GM23338 (cell line): ENCODE measurements at regions not wholly inside any gene's neighbourhood (a gene's known extent, or its start where the extent isn't known, plus 50 kb on each side); places are given as distances from the start of the nearest gene placed in this dataset.

Experiments used
- ATAC-seq: fragments of 200-7000 bp; cut with Tn5 transposase; 3 replicates; pipeline ENCODE4 v1.9.1; 2020
- DNase-seq: peaks from one replicate; pipeline ENCODE4 v3.0.0-alpha.2; 2015; ENCODE audit warnings: low spot score
- H2AFZ ChIP-seq: fragments of 200-600 bp; sonication (generic); 2 replicates; pipeline ENCODE4 v1.8.0; 2016; ENCODE audit warnings: antibody characterized with exemption, mild to moderate bottlenecking, moderate library complexity
- H3F3A ChIP-seq: fragments of 200-600 bp; sonication (generic); replicated peaks from 2 replicates; pipeline ENCODE4 v1.8.0; 2017; ENCODE audit warnings: antibody characterized with exemption, mixed run types, low read depth
- H3K27ac ChIP-seq: fragments of 200-600 bp; sonication (generic); 2 replicates; pipeline ENCODE4 v1.6.1; 2016; ENCODE audit warnings: low read depth
- H3K27me3 ChIP-seq: fragments of 200-600 bp; sonication (generic); 2 replicates; pipeline ENCODE4 v1.8.0; 2016; ENCODE audit warnings: mild to moderate bottlenecking, mixed run types, moderate library complexity; ENCODE audit not compliant: insufficient read depth
- H3K36me3 ChIP-seq: fragments of 200-600 bp; sonication (generic); 2 replicates; pipeline ENCODE4 v1.8.0; 2016; ENCODE audit warnings: mild to moderate bottlenecking; ENCODE audit not compliant: insufficient read depth
- H3K4me1 ChIP-seq: fragments of 200-600 bp; sonication (generic); 2 replicates; pipeline ENCODE4 v1.8.0; 2016; ENCODE audit warnings: mild to moderate bottlenecking, moderate library complexity; ENCODE audit not compliant: insufficient read depth
- H3K4me2 ChIP-seq: fragments of 200-600 bp; sonication (generic); 2 replicates; pipeline ENCODE4 v1.7.1; 2017; ENCODE audit warnings: mixed run types
- H3K4me3 ChIP-seq: fragments of 200-600 bp; sonication (generic); 2 replicates; pipeline ENCODE4 v1.6.1; 2016; ENCODE audit warnings: mixed run types
- H3K79me2 ChIP-seq: fragments of 200-600 bp; sonication (generic); replicated peaks from 2 replicates; pipeline ENCODE4 v1.8.0; 2017; ENCODE audit warnings: mild to moderate bottlenecking; ENCODE audit not compliant: insufficient read depth
- H3K9me2 ChIP-seq: fragments of 200-600 bp; sonication (generic); 2 replicates; pipeline ENCODE4 v1.8.0; 2017; ENCODE audit not compliant: insufficient read depth
- H4K20me1 ChIP-seq: fragments of 200-600 bp; sonication (generic); replicated peaks from 2 replicates; pipeline ENCODE4 v1.8.0; 2017; ENCODE audit warnings: mild to moderate bottlenecking; ENCODE audit not compliant: insufficient read depth
- H3K27ac Mint-ChIP-seq: 2 replicates; pipeline ENCODE4 v1.8.0; 2020; ENCODE audit warnings: inconsistent platforms, mild to moderate bottlenecking, moderate library complexity, mixed read lengths
- H3K27me3 Mint-ChIP-seq: 3 replicates; pipeline ENCODE4 v1.8.0; 2022; ENCODE audit warnings: low read depth, mild to moderate bottlenecking, moderate library complexity, mixed read lengths, inconsistent platforms; ENCODE audit not compliant: insufficient read depth, poor library complexity
- H3K36me3 Mint-ChIP-seq: 3 replicates; pipeline ENCODE4 v1.8.0; 2021; ENCODE audit warnings: low read depth, mild to moderate bottlenecking, inconsistent platforms, moderate library complexity, mixed read lengths
- H3K4me1 Mint-ChIP-seq: 3 replicates; pipeline ENCODE4 v1.8.0; 2020; ENCODE audit warnings: mild to moderate bottlenecking, inconsistent platforms, mixed read lengths
- H3K4me3 Mint-ChIP-seq: 3 replicates; pipeline ENCODE4 v1.8.0; 2021; ENCODE audit warnings: moderate library complexity, mild to moderate bottlenecking, inconsistent platforms, mixed read lengths
- H3K9me3 Mint-ChIP-seq: 3 replicates; pipeline ENCODE4 v1.8.0; 2020; ENCODE audit warnings: moderate library complexity, mild to moderate bottlenecking, inconsistent platforms, mixed read lengths
- CREB1 ChIP-seq: fragments of 250-450 bp; sonication (Bioruptor Pico); IDR thresholded peaks from 2 replicates; pipeline ENCODE4 v1.5.0; 2020; ENCODE audit warnings: low read depth, mild to moderate bottlenecking, moderate library complexity
- CTCF ChIP-seq, 2 experiments: fragments of 200-600 bp in 1 of 2; sonication (generic) in 1 of 2; conservative IDR thresholded peaks; 2 replicates each; pipeline versions ENCODE4 v1.5.1 to v1.6.1; 2016 to 2017; ENCODE audit warnings: antibody characterized with exemption in 2 of 2, low read depth in 2 of 2, mild to moderate bottlenecking in 2 of 2, moderate library complexity in 1 of 2
- ETS1 ChIP-seq: IDR thresholded peaks from 2 replicates; pipeline ENCODE4 v1.6.1; 2016; ENCODE audit warnings: antibody characterized with exemption
- EZH2 ChIP-seq: fragments of 200-600 bp; sonication (generic); IDR thresholded peaks from one replicate; pipeline ENCODE4 v1.8.0; 2017; ENCODE audit warnings: antibody characterized with exemption, mild to moderate bottlenecking, low read depth; ENCODE audit not compliant: unreplicated experiment
- EZH2phosphoT487 ChIP-seq: fragments of 200-600 bp; sonication (generic); IDR thresholded peaks from one replicate; pipeline ENCODE4 v1.8.1; 2018; ENCODE audit warnings: antibody characterized with exemption; ENCODE audit not compliant: unreplicated experiment
- JUNB ChIP-seq: IDR thresholded peaks from one replicate; pipeline ENCODE4 v1.6.1; 2016; ENCODE audit warnings: antibody characterized with exemption; ENCODE audit not compliant: unreplicated experiment
- NANOG ChIP-seq: IDR thresholded peaks from 2 replicates; pipeline ENCODE4 v1.6.1; 2016; ENCODE audit warnings: antibody characterized with exemption, borderline replicate concordance
- POLR2AphosphoS5 ChIP-seq: IDR thresholded peaks from 2 replicates; pipeline ENCODE4 v1.6.1; 2016; ENCODE audit warnings: antibody characterized with exemption, low read depth
- REST ChIP-seq: IDR thresholded peaks from one replicate; pipeline ENCODE4 v1.6.1; 2018; ENCODE audit warnings: antibody characterized with exemption; ENCODE audit not compliant: unreplicated experiment
- STAT1 ChIP-seq: IDR thresholded peaks from one replicate; pipeline ENCODE4 v1.6.1; 2016; ENCODE audit warnings: antibody characterized with exemption; ENCODE audit not compliant: unreplicated experiment
- ZNF114 ChIP-seq: fragments of 250-450 bp; sonication (Bioruptor Pico); IDR thresholded peaks from 2 replicates; pipeline ENCODE4 v1.5.0; 2020; ENCODE audit warnings: mild to moderate bottlenecking, moderate library complexity
- ZNF331 ChIP-seq: fragments of 250-450 bp; sonication (Bioruptor Pico); IDR thresholded peaks from 2 replicates; pipeline ENCODE4 v1.5.0; 2020; ENCODE audit warnings: low read depth, mild to moderate bottlenecking, moderate library complexity

- Histone ChIP-seq H3K9me2 (0 out of 2 replicates have a peak, but pooled peaks cover 6% of the 10 kb centered on the region), H3K27ac (no peak overlapping the region), H4K20me1 (no peaks in the 10 kb centered on the region), H3K4me2 (no peak overlapping the region), H2AFZ (no peak overlapping the region), H3K36me3 (no peaks in the 10 kb centered on the region), H3K79me2 (no peaks in the 10 kb centered on the region), H3F3A (no peaks in the 10 kb centered on the region), H3K27me3 (no peaks in the 10 kb centered on the region), H3K4me3 (no peak overlapping the region), H3K4me1 (no peaks in the 10 kb centered on the region)
- Mint-ChIP-seq H3K36me3 (no peaks in the 10 kb centered on the region), H3K4me1 (peaks cover 4% of the 10 kb centered on the region; the same call in 2 of the 3 replicates), H3K27me3 (peaks cover 3% of the 10 kb centered on the region), H3K27ac (no peak overlapping the region), H3K9me3 (no peaks in the 10 kb centered on the region), H3K4me3 (no peak overlapping the region)
- ATAC-seq, result no peak
- no peak for TF ChIP-seq ZNF114 (CRISPR knock-in tag)
- no peak for DNase-seq
Measured at GRCh38 chr2:181785691-181786344, 105.5 kb upstream of the NEUROD1 start.

GRCh38 chr2:181786371-181787228 lies 104.9 kb upstream of the ITPRID2 start:
- Mint-ChIP-seq H3K4me3 (no peak overlapping the region), H3K9me3 (no peaks in the 10 kb centered on the region), H3K36me3 (no peaks in the 10 kb centered on the region), H3K27me3 (peaks cover 3% of the 10 kb centered on the region), H3K27ac (peak overlapping the region; percentile 4; the same call in 1 of the 2 replicates), H3K4me1 (peaks cover 4% of the 10 kb centered on the region; the same call in 1 of the 3 replicates)
- Histone ChIP-seq H3K4me1 (no peaks in the 10 kb centered on the region), H3K36me3 (no peaks in the 10 kb centered on the region), H3K9me2 (0 out of 2 replicates have a peak, but pooled peaks cover 2% of the 10 kb centered on the region), H3K4me3 (no peak overlapping the region), H2AFZ (0 out of 2 replicates have a peak overlapping the region, but pooled peaks have one; percentile 14), H3K79me2 (no peaks in the 10 kb centered on the region), H4K20me1 (no peaks in the 10 kb centered on the region), H3K4me2 (no peak overlapping the region), H3K27ac (no peak overlapping the region), H3F3A (no peaks in the 10 kb centered on the region), H3K27me3 (no peaks in the 10 kb centered on the region)
- DNase-seq (no peak), ATAC-seq (no peak)
- TF ChIP-seq STAT1 (no peak), ZNF114 (CRISPR knock-in tag) (no peak), CREB1 (CRISPR knock-in tag) (no peak), CTCF (conservative IDR thresholded peaks at IDR 0.05; ENCODE audit: low read depth in 2 of 2) (no peak), ZNF331 (CRISPR knock-in tag) (no peak), EZH2phosphoT487 (no peak), JUNB (no peak), NANOG (no peak), REST (no peak), EZH2 (no peak), ETS1 (no peak), POLR2AphosphoS5 (no peak)
